ENCODE measurements at regions not wholly inside any gene's neighbourhood (a gene's known extent, or its start where the extent isn't known, plus 50 kb on each side); places are given as distances from the start of the nearest gene placed in this dataset.

GRCh38 chr2:188892636-188893035, 81.5 kb upstream of the COL3A1 start:
- TF ChIP-seq, protein P1, sequence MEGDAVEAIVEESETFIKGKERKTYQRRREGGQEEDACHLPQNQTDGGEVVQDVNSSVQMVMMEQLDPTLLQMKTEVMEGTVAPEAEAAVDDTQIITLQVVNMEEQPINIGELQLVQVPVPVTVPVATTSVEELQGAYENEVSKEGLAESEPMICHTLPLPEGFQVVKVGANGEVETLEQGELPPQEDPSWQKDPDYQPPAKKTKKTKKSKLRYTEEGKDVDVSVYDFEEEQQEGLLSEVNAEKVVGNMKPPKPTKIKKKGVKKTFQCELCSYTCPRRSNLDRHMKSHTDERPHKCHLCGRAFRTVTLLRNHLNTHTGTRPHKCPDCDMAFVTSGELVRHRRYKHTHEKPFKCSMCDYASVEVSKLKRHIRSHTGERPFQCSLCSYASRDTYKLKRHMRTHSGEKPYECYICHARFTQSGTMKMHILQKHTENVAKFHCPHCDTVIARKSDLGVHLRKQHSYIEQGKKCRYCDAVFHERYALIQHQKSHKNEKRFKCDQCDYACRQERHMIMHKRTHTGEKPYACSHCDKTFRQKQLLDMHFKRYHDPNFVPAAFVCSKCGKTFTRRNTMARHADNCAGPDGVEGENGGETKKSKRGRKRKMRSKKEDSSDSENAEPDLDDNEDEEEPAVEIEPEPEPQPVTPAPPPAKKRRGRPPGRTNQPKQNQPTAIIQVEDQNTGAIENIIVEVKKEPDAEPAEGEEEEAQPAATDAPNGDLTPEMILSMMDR (IDR thresholded peaks at IDR 0.05): no peak
- no peak for TF ChIP-seq POLR2A (IDR thresholded peaks at IDR 0.05)
